ENCODE measurements at regions not wholly inside any gene's neighbourhood (a gene's known extent, or its start where the extent isn't known, plus 50 kb on each side); places are given as distances from the start of the nearest gene placed in this dataset.

DNA sequence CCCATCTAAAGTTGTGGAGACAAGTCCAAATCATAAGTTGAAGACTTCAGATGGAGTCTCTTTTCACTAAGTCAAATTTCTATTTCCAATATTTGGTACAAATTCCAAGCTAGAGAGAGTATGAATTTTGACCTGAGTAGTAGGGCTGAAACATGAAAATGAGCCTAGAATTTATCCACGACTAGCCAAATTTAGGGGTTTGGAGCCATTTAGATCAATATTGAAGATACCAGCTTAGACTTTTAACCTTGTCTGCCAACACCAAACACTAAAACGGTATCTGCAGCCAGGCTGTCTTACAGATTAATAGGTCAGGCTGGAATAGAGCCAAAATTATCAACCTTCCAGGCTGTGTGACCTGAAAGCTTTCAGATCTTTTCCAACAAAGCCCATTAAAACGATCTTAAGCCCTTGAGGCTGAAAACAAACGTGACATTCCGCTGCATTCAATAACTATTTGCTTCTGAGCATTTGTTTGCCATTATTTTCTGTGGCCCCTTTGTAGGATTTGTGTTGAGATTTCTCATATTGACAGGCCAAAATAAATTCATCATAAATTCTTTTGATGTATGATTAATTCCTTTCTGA, 268.7 kb upstream of the DKK2 start:
- H3K4me1 ChIP-seq (ENCODE audit: insufficient read depth), result no peaks in the 10 kb centered on the region
- 24% methylated on average over 5 of the region's 5 CpGs for WGBS
- DNase-seq (ENCODE audit: extremely low spot score), result no peak
- H3K27ac ChIP-seq (ENCODE audit: low read depth), result no peak overlapping the region
- H3K36me3 ChIP-seq (ENCODE audit: insufficient read depth), result no peaks in the 10 kb centered on the region
- H3K4me3 ChIP-seq (ENCODE audit: low read depth, low read length), result no peak overlapping the region

DNA sequence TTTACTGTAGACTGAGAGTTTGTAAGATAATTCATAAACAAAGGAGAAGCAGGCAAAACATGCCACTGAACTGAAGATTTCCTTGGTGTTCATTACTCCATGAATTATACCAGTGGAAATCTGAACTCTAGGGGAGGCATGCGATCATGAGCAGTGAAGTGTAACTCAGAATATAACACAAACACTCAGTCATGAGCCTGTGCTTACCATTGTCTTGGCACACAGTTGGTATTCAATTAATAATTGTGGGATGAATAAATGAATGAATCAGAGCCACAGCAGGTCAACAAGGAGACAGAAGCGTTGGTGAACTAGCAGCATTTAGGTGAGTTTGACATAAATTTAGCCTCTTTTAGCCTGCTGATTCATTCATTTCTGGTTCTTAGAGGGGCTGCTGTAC, 263.5 kb upstream of the DKK2 start:
- no peak overlapping the region for H3K27ac ChIP-seq (ENCODE audit: low read depth)
- 96% methylated on average over 2 of the region's 2 CpGs for WGBS
- H3K4me1 ChIP-seq (ENCODE audit: insufficient read depth), result no peaks in the 10 kb centered on the region
- H3K4me3 ChIP-seq (ENCODE audit: low read depth, low read length), result no peak overlapping the region
- H3K36me3 ChIP-seq (ENCODE audit: insufficient read depth), result no peaks in the 10 kb centered on the region
- no peak for DNase-seq (ENCODE audit: extremely low spot score)

DNA sequence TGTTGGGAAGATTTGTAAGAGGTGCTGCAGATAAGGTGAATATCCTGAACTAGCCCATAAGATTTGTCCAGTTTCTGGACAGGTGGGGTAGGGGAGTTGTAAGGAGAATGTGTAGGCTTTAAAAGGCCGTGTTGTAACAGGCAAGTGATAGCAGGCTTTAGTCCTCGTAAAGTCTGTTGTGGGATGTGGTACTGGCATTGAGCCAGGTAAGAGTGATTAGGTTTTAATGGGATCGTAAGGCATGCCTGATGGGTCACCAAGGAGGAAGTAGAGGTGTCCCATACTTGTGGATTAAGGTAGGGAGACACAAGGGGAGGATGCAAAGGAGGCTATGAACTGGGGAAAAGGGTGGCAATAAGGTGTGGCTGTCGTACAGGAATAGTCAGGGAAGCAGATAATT, 256.9 kb upstream of the DKK2 start:
- Histone ChIP-seq H3K4me3 (ENCODE audit: low read depth, low read length) (no peak overlapping the region), H3K36me3 (ENCODE audit: insufficient read depth) (no peaks in the 10 kb centered on the region), H3K4me1 (ENCODE audit: insufficient read depth) (no peaks in the 10 kb centered on the region), H3K27ac (ENCODE audit: low read depth) (no peak overlapping the region)
- WGBS, result 52% methylated on average over 4 of the region's 4 CpGs
- peak; percentile 32 for DNase-seq (ENCODE audit: extremely low spot score)

DNA sequence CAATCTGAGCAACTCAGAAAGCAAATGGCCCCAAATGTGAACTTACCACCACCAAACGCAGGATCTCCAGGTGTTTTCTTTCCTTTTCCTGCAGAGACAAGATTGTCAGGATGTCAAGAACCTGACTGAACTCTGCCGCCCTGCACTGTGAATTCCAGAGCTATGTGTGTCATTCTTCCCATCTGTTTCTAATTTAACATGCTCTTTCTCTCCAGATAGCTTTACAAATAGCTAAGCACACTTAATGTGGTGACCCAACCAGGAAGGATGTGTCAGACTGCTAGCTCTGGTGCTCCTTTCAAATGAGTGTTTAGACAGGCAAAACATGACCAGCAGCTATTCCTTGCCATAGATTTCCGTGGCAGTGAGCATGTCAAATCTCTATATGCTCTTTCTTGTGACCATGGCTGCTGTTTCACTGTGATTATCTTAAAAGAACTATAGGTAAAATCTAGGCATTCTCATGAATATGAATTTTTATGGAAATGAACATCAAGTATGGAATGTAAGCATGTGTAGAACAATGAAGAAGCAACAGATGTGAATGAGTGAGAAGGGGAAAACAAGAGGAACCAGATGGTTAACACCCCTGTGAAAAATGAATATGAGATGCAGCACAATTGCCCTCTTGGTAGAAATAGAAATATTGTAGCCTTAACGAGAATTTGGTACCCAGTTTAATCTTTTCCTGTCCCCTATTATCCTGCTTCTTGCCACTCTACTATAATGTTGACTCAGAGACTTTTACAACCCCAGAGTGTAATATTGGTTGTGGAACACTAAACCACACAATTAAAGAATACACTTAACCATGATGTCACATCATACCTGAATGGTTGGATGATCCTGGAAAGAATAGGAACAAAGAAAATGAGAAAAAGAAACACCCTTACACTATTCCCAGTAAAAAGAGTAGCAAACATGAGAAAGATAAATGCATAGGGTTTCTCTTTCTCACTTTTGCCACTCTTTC, 247.8 kb upstream of the DKK2 start:
- Histone ChIP-seq H3K27ac (ENCODE audit: low read depth) (no peak overlapping the region), H3K4me1 (ENCODE audit: insufficient read depth) (no peaks in the 10 kb centered on the region), H3K4me3 (ENCODE audit: low read depth, low read length) (no peak overlapping the region), H3K36me3 (ENCODE audit: insufficient read depth) (no peaks in the 10 kb centered on the region)
- no peak for DNase-seq (ENCODE audit: extremely low spot score)
- WGBS, result 45% methylated on average over 4 of the region's 4 CpGs

DNA sequence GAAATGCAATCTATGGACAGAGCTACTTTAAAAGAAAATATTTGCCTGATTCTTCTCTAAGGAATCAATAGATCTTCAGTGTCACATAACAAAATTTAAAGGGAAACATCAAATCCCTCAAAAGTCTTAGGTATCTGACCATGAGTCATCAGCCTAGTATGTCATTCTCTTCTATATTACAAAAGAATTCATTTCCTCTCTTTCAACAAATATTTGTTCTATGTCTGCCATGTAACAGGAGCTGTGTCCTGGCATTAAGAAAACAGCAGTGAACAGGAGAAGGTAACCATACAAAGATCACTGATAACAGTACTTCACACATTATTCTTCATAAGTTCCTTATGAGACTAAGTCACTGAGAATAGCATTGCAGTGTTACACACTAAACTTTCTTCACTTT, 243.6 kb upstream of the DKK2 start:
- Histone ChIP-seq H3K36me3 (ENCODE audit: insufficient read depth) (no peaks in the 10 kb centered on the region), H3K27ac (ENCODE audit: low read depth) (no peak overlapping the region), H3K4me3 (ENCODE audit: low read depth, low read length) (no peak overlapping the region), H3K4me1 (ENCODE audit: insufficient read depth) (no peaks in the 10 kb centered on the region)
- DNase-seq (ENCODE audit: extremely low spot score), result no peak

DNA sequence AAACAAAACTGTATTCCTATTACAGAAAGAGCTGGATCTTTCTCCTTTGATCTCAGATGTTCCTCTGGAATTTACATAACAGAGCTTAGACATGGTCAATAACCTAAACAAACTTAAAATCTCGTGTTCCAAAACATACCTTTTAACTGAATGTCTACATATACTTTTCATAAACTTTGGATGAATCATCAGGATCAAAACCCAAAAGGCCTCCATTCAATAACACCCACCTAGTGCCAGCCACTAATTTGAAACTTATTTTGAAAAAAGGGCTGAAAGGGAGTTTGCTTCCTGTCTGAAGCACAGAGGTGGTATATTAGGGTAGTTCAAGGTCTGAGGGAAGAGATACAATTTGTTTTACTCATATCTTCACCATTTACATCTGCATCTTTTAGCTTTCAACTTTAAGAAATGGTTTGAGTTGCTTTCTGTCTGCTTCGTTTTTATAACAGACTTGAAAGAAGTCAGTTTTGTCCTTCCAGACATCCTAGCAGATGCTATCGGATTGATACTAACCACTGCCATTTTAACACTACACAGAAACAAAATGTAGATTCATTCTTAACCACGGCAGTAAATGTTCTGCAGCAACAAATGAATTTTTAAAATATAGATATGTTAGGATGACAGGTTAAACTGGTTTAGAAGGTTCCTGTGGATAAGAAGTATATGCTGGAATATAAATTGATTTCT, 242.8 kb upstream of the DKK2 start:
- 56% methylated on average over 4 of the region's 4 CpGs for WGBS
- no peak overlapping the region for H3K27ac ChIP-seq (ENCODE audit: low read depth)
- DNase-seq (ENCODE audit: extremely low spot score), result no peak
- H3K4me3 ChIP-seq (ENCODE audit: low read depth, low read length), result no peak overlapping the region
- H3K4me1 ChIP-seq (ENCODE audit: insufficient read depth), result no peaks in the 10 kb centered on the region
- H3K36me3 ChIP-seq (ENCODE audit: insufficient read depth), result no peaks in the 10 kb centered on the region

DNA sequence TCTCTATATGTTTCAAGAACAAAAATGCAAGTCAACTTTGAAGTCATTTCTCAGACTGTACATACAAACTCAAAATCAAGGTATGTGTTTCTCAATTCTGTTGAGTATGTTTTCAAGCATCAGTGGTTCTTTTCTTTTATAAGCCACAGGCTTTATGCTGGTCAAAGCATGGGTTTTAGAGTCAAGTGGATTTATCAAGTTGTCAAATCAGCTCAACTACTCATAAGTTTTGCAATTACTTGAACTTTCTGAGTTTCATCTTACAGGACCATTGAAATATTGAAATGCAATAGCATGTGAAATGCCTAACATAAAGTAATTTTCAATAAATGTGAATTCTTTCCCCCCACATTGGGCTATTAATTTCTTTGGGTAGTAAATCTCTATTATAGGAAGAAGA, 239.9 kb upstream of the DKK2 start:
- no peaks in the 10 kb centered on the region for H3K36me3 ChIP-seq (ENCODE audit: insufficient read depth)
- no peak overlapping the region for H3K27ac ChIP-seq (ENCODE audit: low read depth)
- H3K4me3 ChIP-seq (ENCODE audit: low read depth, low read length), result no peak overlapping the region
- H3K4me1 ChIP-seq (ENCODE audit: insufficient read depth), result no peaks in the 10 kb centered on the region
- DNase-seq (ENCODE audit: extremely low spot score), result no peak

DNA sequence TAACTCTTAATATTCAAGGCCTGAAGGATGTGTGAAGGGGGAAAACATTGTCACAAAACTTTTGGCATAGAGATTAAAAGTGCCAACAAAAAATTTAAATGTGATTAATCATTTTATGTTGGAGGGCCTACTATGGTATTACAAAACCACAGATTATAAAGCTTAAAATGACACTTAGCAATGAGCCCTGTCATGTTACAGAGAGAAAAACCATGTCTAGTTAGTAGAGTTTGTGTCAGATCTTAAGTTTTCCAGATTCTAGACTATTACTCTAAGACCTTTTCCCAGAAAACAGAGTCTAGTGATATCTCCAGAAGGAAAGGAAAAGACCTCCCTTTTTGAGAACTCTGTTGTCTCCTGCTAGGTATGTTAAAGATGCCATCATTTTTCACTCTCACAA, 239.1 kb upstream of the DKK2 start:
- H3K27ac ChIP-seq (ENCODE audit: low read depth), result no peak overlapping the region
- H3K4me3 ChIP-seq (ENCODE audit: low read depth, low read length), result no peak overlapping the region
- no peaks in the 10 kb centered on the region for H3K36me3 ChIP-seq (ENCODE audit: insufficient read depth)
- DNase-seq (ENCODE audit: extremely low spot score), result no peak
- no peaks in the 10 kb centered on the region for H3K4me1 ChIP-seq (ENCODE audit: insufficient read depth)

DNA sequence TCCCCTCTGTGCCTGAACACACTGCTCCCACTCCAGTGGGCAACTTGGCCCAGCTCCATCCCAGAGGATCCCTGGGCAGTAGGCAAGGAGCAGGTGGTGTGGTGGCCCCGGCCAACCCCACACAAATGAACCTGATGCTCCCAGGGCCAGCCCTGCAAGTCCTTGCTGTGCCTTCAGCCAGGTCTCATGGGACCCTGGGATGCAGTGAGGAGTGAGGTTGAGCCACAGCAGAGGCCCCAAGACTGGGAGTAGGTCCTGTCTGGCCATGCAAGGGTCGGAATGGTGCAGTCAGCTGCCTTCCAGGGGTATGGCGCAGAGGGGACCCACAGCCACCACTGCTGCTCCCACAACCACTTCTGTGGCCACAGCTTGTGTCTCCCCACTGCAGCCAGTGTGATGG, 234.5 kb upstream of the DKK2 start:
- no peak for DNase-seq (ENCODE audit: extremely low spot score)
- no peak overlapping the region for H3K27ac ChIP-seq (ENCODE audit: low read depth)
- no peaks in the 10 kb centered on the region for H3K36me3 ChIP-seq (ENCODE audit: insufficient read depth)
- H3K4me3 ChIP-seq (ENCODE audit: low read depth, low read length), result no peak overlapping the region
- H3K4me1 ChIP-seq (ENCODE audit: insufficient read depth), result no peaks in the 10 kb centered on the region
- WGBS, result 92% methylated on average over 3 of the region's 3 CpGs

DNA sequence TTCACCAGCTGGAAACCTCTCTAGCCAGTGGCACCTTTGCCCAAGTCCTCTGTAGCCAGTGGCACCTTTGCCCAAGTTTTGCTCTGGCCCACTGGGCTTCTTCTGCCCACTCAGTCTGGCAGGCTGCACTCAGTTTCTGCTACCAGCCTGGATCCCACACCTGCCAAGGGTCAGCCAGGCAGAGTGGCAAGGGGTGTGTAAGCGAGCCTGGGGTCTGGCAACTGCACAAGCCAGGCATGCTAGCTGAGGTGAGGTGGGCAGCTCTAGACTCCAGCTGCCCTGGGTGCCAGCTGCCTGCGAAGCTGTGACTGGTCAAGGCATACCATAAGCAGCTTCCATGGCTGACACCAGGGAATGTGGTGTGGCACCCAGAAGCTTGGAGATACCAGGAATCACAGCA, 233.1 kb upstream of the DKK2 start:
- Histone ChIP-seq H3K4me3 (ENCODE audit: low read depth, low read length) (no peak overlapping the region), H3K36me3 (ENCODE audit: insufficient read depth) (no peaks in the 10 kb centered on the region), H3K27ac (ENCODE audit: low read depth) (no peak overlapping the region), H3K4me1 (ENCODE audit: insufficient read depth) (no peaks in the 10 kb centered on the region)
- 90% methylated on average over 2 of the region's 2 CpGs for WGBS
- DNase-seq (ENCODE audit: extremely low spot score), result no peak

DNA sequence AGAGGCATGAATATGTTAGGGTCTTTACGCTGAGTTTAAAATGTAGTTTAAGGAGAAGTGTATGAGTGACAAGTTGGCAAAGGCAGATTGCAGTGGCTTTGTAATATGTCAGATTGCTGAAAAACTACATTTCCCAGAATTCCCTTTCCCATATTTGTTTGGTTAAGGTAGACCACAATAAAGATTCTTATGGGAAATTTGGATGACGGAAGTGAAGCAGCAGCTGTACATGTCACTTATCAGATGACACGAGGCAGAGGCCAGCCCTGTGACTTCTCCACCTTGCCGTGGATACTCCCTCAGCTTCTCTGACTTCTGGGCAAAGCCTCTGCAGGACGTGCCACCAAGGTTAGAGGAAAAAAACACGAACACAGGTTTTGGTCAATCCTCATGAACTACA, 229.7 kb upstream of the DKK2 start:
- no peaks in the 10 kb centered on the region for H3K4me1 ChIP-seq (ENCODE audit: insufficient read depth)
- no peaks in the 10 kb centered on the region for H3K36me3 ChIP-seq (ENCODE audit: insufficient read depth)
- H3K4me3 ChIP-seq (ENCODE audit: low read depth, low read length), result no peak overlapping the region
- no peak for DNase-seq (ENCODE audit: extremely low spot score)
- H3K27ac ChIP-seq (ENCODE audit: low read depth), result no peak overlapping the region
- 85% methylated on average over 6 of the region's 6 CpGs for WGBS

DNA sequence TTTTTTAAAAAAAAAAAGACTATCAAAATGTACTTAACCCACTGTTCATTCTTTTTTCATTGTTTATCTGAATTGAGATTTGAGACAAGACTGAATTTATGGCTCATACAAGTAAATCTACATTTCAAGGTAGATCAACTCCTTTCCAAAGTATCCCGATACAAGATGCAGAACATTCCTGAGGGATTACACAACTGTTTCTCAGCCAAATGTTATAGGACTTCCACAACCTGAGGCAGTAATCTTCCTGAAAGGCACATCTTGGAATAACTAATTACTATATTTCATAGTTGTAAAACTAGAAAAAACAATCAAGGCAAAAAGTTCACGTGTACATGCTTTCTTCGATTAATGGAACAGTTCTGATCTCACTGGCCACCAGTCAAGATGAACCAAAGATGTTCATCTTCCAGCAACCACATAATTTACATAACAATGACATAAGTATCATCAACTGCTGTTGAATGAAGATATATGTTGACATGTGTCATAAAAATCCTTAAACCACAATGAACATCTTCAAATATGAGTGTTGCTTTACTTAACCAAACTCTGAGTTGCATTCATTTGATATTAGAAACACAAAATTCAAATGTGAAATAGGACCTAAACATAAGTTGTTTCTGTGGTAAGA, 225.2 kb upstream of the DKK2 start:
- Histone ChIP-seq H3K4me3 (ENCODE audit: low read depth, low read length) (no peak overlapping the region), H3K27ac (ENCODE audit: low read depth) (no peak overlapping the region), H3K4me1 (ENCODE audit: insufficient read depth) (no peaks in the 10 kb centered on the region), H3K36me3 (ENCODE audit: insufficient read depth) (no peaks in the 10 kb centered on the region)
- DNase-seq (ENCODE audit: extremely low spot score), result no peak
- 69% methylated on average over 3 of the region's 3 CpGs for WGBS

DNA sequence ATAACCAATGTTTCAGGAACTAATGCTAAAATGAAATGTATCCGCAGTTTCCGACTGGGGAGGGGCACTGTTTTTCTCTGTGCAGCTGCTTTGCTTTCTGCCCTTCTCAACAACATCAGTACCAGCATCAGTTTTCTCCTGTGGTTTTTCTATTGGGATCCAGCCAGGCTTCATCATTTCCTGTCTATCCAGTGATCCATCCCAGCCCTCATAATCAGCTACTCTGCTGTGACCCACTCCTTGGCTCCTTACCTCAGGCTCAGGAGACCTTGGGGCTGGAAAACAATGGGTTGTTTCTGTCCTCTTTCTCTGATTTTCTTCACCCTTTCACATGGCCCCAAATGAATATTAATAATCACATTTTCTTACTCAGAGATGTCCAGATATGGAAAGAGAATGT, 222.2 kb upstream of the DKK2 start:
- Histone ChIP-seq H3K4me1 (ENCODE audit: insufficient read depth) (no peaks in the 10 kb centered on the region), H3K4me3 (ENCODE audit: low read depth, low read length) (no peak overlapping the region), H3K36me3 (ENCODE audit: insufficient read depth) (no peaks in the 10 kb centered on the region), H3K27ac (ENCODE audit: low read depth) (no peak overlapping the region)
- no peak for DNase-seq (ENCODE audit: extremely low spot score)
- 90% methylated on average over 2 of the region's 2 CpGs for WGBS

DNA sequence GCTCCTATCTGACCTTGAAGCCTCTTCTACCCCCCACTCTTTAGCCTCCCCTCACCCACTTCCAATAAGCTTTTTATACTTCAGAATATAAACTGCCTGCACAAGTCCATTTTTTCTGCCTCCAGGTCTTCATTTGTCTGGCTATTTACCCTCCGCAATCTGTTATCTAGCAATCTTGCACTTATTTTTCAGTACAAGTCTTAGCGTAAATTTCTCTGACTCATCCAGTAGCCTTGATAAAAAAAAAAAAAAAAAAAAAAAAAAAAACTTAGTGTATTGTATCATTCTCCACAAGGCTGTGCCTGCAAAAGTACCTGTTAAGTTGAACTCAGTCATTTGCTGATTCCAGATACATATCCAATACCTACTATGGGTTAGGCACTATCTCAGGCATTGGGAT, 219.5 kb upstream of the DKK2 start:
- no peaks in the 10 kb centered on the region for H3K36me3 ChIP-seq (ENCODE audit: insufficient read depth)
- no peak overlapping the region for H3K4me3 ChIP-seq (ENCODE audit: low read depth, low read length)
- DNase-seq (ENCODE audit: extremely low spot score), result no peak
- no peak overlapping the region for H3K27ac ChIP-seq (ENCODE audit: low read depth)
- H3K4me1 ChIP-seq (ENCODE audit: insufficient read depth), result no peaks in the 10 kb centered on the region
- 84% methylated on average over 2 of the region's 2 CpGs for WGBS

All from urinary bladder (tissue), 3 donors.